H9 (cell line): ENCODE measurements at regions not wholly inside any gene's neighbourhood (a gene's known extent, or its start where the extent isn't known, plus 50 kb on each side); places are given as distances from the start of the nearest gene placed in this dataset.

Experiments
- DNase-seq: peaks from one replicate; pipeline ENCODE4 v3.0.0-alpha.2; 2017
- H2AFZ ChIP-seq: one replicate; pipeline ENCODE4 v1.6.1; 2013; ENCODE audit warnings: mild to moderate bottlenecking, low read length, control low read depth, moderate library complexity
- H2AK5ac ChIP-seq: 2 replicates; pipeline ENCODE4 v1.6.1; 2013; ENCODE audit warnings: low read length, control low read depth, mixed read lengths; ENCODE audit not compliant: insufficient read length
- H2BK120ac ChIP-seq: one replicate; pipeline ENCODE4 v1.6.1; 2013; ENCODE audit warnings: low read depth, mild to moderate bottlenecking, low read length, control low read depth, inconsistent platforms; ENCODE audit not compliant: poor library complexity, severe bottlenecking
- H2BK12ac ChIP-seq: 2 replicates; pipeline ENCODE4 v1.6.1; 2013; ENCODE audit warnings: low read length, control low read depth, mixed read lengths, low read depth; ENCODE audit not compliant: insufficient read length
- H2BK15ac ChIP-seq: 2 replicates; pipeline ENCODE4 v1.6.1; 2013; ENCODE audit warnings: low read depth, low read length, control low read depth
- H2BK20ac ChIP-seq: one replicate; pipeline ENCODE4 v1.6.1; 2013; ENCODE audit warnings: low read depth, mild to moderate bottlenecking, low read length, control low read depth, inconsistent platforms; ENCODE audit not compliant: poor library complexity, severe bottlenecking
- H2BK5ac ChIP-seq: 2 replicates; pipeline ENCODE4 v1.6.1; 2013; ENCODE audit warnings: low read length, control low read depth, mixed read lengths; ENCODE audit not compliant: insufficient read length
- H3K14ac ChIP-seq: 2 replicates; pipeline ENCODE4 v1.6.1; 2013; ENCODE audit warnings: low read length, control low read depth; ENCODE audit not compliant: insufficient read depth
- H3K18ac ChIP-seq: 2 replicates; pipeline ENCODE4 v1.6.1; 2013; ENCODE audit warnings: low read depth, mild to moderate bottlenecking, mixed read lengths, low read length, control low read depth; ENCODE audit not compliant: insufficient read length
- H3K23ac ChIP-seq: 2 replicates; pipeline ENCODE4 v1.6.1; 2013; ENCODE audit warnings: low read length, control low read depth, mixed read lengths, low read depth; ENCODE audit not compliant: insufficient read length
- H3K23me2 ChIP-seq: 2 replicates; pipeline ENCODE4 v1.6.1; 2013; ENCODE audit warnings: low read depth, mild to moderate bottlenecking, mixed read lengths, low read length, control low read depth; ENCODE audit not compliant: insufficient read length, poor library complexity, severe bottlenecking
- H3K27ac ChIP-seq: 2 replicates; pipeline ENCODE4 v1.5.1; 2013; ENCODE audit warnings: low read length, control low read depth, mixed read lengths, low read depth; ENCODE audit not compliant: insufficient read length
- H3K27me3 ChIP-seq: 2 replicates; pipeline ENCODE4 v1.6.1; 2013; ENCODE audit warnings: low read length, control low read depth, inconsistent platforms; ENCODE audit not compliant: insufficient read depth
- H3K4ac ChIP-seq: 2 replicates; pipeline ENCODE4 v1.6.1; 2013; ENCODE audit warnings: low read depth, mild to moderate bottlenecking, control low read depth, inconsistent platforms, low read length, moderate library complexity
- H3K4me1 ChIP-seq: 2 replicates; pipeline ENCODE4 v1.6.1; 2013; ENCODE audit warnings: low read length, control low read depth, inconsistent platforms; ENCODE audit not compliant: insufficient read depth
- H3K4me2 ChIP-seq: 2 replicates; pipeline ENCODE4 v1.6.1; 2013; ENCODE audit warnings: low read length, control low read depth, mixed read lengths; ENCODE audit not compliant: insufficient read length, insufficient read depth
- H3K56ac ChIP-seq: 2 replicates; pipeline ENCODE4 v1.6.1; 2013; ENCODE audit warnings: low read depth, mild to moderate bottlenecking, mixed read lengths, low read length, control low read depth; ENCODE audit not compliant: insufficient read length
- H3K79me1 ChIP-seq: 2 replicates; pipeline ENCODE4 v1.6.1; 2013; ENCODE audit warnings: low read depth, mild to moderate bottlenecking, moderate library complexity, low read length, control low read depth, inconsistent platforms; ENCODE audit not compliant: insufficient read depth, poor library complexity, severe bottlenecking
- H3K79me2 ChIP-seq: 2 replicates; pipeline ENCODE4 v1.6.1; 2013; ENCODE audit warnings: low read length, control low read depth, inconsistent platforms; ENCODE audit not compliant: insufficient read depth
- H3K9ac ChIP-seq: 2 replicates; pipeline ENCODE4 v1.6.1; 2013; ENCODE audit warnings: low read length, control low read depth, mixed read lengths; ENCODE audit not compliant: insufficient read length; ENCODE audit errors: extremely low read depth
- H3K9me3 ChIP-seq: one replicate; pipeline ENCODE4 v1.6.1; 2013; ENCODE audit warnings: low read depth, low read length, inconsistent platforms; ENCODE audit not compliant: control insufficient read depth
- H3T11ph ChIP-seq: one replicate; pipeline ENCODE4 v1.6.1; 2013; ENCODE audit warnings: mild to moderate bottlenecking, low read length, control low read depth, inconsistent platforms
- H4K20me1 ChIP-seq: one replicate; pipeline ENCODE4 v1.6.1; 2013; ENCODE audit not compliant: control insufficient read depth, insufficient read length, insufficient read depth
- H4K5ac ChIP-seq: 2 replicates; pipeline ENCODE4 v1.6.1; 2013; ENCODE audit warnings: low read depth, mild to moderate bottlenecking, mixed read lengths, low read length, control low read depth; ENCODE audit not compliant: insufficient read length
- H4K8ac ChIP-seq: replicated peaks from 2 replicates; pipeline ENCODE4 v1.6.1; 2013; ENCODE audit warnings: low read length, control low read depth, mixed read lengths, low read depth; ENCODE audit not compliant: insufficient read length
- H4K91ac ChIP-seq: 2 replicates; pipeline ENCODE4 v1.6.1; 2013; ENCODE audit warnings: low read depth, mild to moderate bottlenecking, moderate library complexity, mixed read lengths, low read length, control low read depth; ENCODE audit not compliant: insufficient read length
- H3K27ac Mint-ChIP-seq, 3 experiments: 2 replicates in 2 of 3; 3 replicates in 1 of 3; pipeline ENCODE4 v1.8.0; 2020 to 2021; ENCODE audit warnings: mixed read lengths in 3 of 3, mild to moderate bottlenecking in 1 of 3, moderate library complexity in 1 of 3
- H3K27me3 Mint-ChIP-seq: 2 replicates; pipeline ENCODE4 v1.8.0; 2021; ENCODE audit warnings: low read depth, mild to moderate bottlenecking, moderate library complexity, mixed read lengths
- H3K36me3 Mint-ChIP-seq, 3 experiments: 2 replicates in 2 of 3; 3 replicates in 1 of 3; pipeline ENCODE4 v1.8.0; 2020 to 2021; ENCODE audit warnings: low read depth in 3 of 3, mixed read lengths in 3 of 3; ENCODE audit not compliant: insufficient read depth in 1 of 3
- H3K4me1 Mint-ChIP-seq, 2 experiments: 2 replicates each; pipeline ENCODE4 v1.8.0; 2020; ENCODE audit warnings: mixed read lengths in 2 of 2
- H3K4me3 Mint-ChIP-seq, 2 experiments: 2 replicates in 1 of 2; 3 replicates in 1 of 2; pipeline ENCODE4 v1.8.0; 2020 to 2021; ENCODE audit warnings: mild to moderate bottlenecking in 2 of 2, mixed read lengths in 2 of 2, moderate library complexity in 1 of 2
- H3K9me3 Mint-ChIP-seq, 2 experiments: 2 replicates in 1 of 2; 3 replicates in 1 of 2; pipeline ENCODE4 v1.8.0; 2020; ENCODE audit warnings: mild to moderate bottlenecking in 2 of 2, mixed read lengths in 2 of 2, moderate library complexity in 1 of 2
- WGBS: extraction: QIAGEN DNeasy Blood & Tissue Kit; methylation state at CpG from one replicate; pipeline ENCODE4 v1.1.7; 2013; ENCODE audit warnings: missing lambda C conversion rate, low lambda C conversion rate, mixed read lengths; ENCODE audit not compliant: insufficient read length; ENCODE audit errors: extremely low coverage; 5-methylcytosine and 5-hydroxymethylcytosine counted together
- TF ChIP-seq, protein P1 (sequence below): fragments of 200-600 bp; sonication (generic); conservative IDR thresholded peaks from 3 replicates; pipeline ENCODE4 v1.8.0; 2021; ENCODE audit warnings: antibody characterized with exemption, mild to moderate bottlenecking

DNA sequence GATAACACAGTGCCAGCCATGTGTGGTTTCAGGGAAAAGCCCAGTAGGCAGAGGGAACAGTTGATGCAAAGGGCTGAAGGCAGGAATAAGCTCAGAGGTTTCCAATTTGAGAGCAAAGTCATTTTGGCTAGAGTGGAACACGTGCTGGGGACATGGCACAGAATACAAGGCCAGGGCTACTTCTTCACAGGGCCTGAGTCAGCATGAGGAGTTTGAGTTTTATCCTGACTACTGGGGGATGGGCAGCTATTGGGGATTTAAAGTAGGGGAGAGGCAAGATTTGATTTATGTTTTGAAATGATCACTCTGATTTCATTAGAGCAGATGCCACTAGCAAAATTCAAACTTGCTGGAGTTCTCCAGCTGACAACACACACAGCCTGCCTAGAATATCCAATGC lies 241.1 kb upstream of the CSF3R start:
- Mint-ChIP-seq H3K27ac (no peak overlapping the region), H3K27me3 (peaks cover 30% of the 10 kb centered on the region), H3K4me1 (peaks cover 8 to 9% of the 10 kb centered on the region in 2 experiments), H3K9me3 (no peaks in the 10 kb centered on the region), H3K36me3 (no peaks in the 10 kb centered on the region), H3K4me3 (no peak overlapping the region)
- Histone ChIP-seq H3K18ac (no peak overlapping the region), H2AFZ (no peak overlapping the region), H3K56ac (no peak overlapping the region), H3K27ac (no peak overlapping the region), H3K4me2 (no peak overlapping the region), H4K20me1 (no peaks in the 10 kb centered on the region), H3K79me1 (no peaks in the 10 kb centered on the region), H3K9me3 (no peaks in the 10 kb centered on the region), H2BK5ac (no peak overlapping the region), H4K8ac (no peak overlapping the region), H2BK20ac (no peak overlapping the region), H3K23me2 (no peaks in the 10 kb centered on the region), H3K27me3 (no peaks in the 10 kb centered on the region; the same call in 1 of the 2 replicates), H3K23ac (no peak overlapping the region), H3K9ac (no peak overlapping the region), H3K4ac (no peak overlapping the region), H2AK5ac (no peak overlapping the region), H2BK120ac (no peak overlapping the region), H2BK15ac (no peak overlapping the region), H4K91ac (no peak overlapping the region), H3K4me1 (no peaks in the 10 kb centered on the region), H4K5ac (no peak overlapping the region), H3K79me2 (no peaks in the 10 kb centered on the region), H3T11ph (no peak overlapping the region), H2BK12ac (no peak overlapping the region), H3K14ac (no peak overlapping the region)
- TF ChIP-seq, protein P1, sequence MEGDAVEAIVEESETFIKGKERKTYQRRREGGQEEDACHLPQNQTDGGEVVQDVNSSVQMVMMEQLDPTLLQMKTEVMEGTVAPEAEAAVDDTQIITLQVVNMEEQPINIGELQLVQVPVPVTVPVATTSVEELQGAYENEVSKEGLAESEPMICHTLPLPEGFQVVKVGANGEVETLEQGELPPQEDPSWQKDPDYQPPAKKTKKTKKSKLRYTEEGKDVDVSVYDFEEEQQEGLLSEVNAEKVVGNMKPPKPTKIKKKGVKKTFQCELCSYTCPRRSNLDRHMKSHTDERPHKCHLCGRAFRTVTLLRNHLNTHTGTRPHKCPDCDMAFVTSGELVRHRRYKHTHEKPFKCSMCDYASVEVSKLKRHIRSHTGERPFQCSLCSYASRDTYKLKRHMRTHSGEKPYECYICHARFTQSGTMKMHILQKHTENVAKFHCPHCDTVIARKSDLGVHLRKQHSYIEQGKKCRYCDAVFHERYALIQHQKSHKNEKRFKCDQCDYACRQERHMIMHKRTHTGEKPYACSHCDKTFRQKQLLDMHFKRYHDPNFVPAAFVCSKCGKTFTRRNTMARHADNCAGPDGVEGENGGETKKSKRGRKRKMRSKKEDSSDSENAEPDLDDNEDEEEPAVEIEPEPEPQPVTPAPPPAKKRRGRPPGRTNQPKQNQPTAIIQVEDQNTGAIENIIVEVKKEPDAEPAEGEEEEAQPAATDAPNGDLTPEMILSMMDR: no peak
- WGBS: no CpG with 5 or more reads among the region's 1 CpG
- DNase-seq: no peak
